C4-2B (cell line): ENCODE measurements at regions not wholly inside any gene's neighbourhood (a gene's known extent, or its start where the extent isn't known, plus 50 kb on each side); places are given as distances from the start of the nearest gene placed in this dataset.

Source experiments
- CTCF ChIP-seq: fragments of 450-650 bp; conservative IDR thresholded peaks from 2 replicates; pipeline ENCODE4 v1.5.1; 2017; ENCODE audit warnings: mild to moderate bottlenecking
- ZFX ChIP-seq: fragments of 450-650 bp; IDR thresholded peaks from 2 replicates; pipeline ENCODE4 v1.6.1; 2017

DNA sequence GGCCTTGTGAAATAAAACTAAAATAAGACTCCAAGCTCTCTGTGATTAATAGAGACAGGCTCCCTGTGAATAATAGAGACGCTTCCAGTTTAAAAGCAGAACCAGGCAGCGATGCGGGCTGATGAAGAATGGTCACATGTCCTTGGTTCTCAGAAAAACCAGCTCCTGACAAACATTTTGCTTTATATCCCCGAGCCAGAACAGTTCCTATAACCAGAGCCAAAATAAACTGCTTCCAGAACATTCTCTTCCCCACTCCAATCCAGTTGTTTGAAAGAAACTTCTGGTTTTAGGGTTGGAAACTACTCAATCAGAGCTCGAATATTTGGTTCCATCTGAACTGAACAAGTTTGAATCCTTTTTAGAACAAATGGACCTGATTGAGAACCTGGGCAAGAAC, 213.7 kb downstream of the TSN start:
- TF ChIP-seq CTCF (no peak), ZFX (no peak)
